ENCODE measurements at regions not wholly inside any gene's neighbourhood (a gene's known extent, or its start where the extent isn't known, plus 50 kb on each side); places are given as distances from the start of the nearest gene placed in this dataset.

DNA sequence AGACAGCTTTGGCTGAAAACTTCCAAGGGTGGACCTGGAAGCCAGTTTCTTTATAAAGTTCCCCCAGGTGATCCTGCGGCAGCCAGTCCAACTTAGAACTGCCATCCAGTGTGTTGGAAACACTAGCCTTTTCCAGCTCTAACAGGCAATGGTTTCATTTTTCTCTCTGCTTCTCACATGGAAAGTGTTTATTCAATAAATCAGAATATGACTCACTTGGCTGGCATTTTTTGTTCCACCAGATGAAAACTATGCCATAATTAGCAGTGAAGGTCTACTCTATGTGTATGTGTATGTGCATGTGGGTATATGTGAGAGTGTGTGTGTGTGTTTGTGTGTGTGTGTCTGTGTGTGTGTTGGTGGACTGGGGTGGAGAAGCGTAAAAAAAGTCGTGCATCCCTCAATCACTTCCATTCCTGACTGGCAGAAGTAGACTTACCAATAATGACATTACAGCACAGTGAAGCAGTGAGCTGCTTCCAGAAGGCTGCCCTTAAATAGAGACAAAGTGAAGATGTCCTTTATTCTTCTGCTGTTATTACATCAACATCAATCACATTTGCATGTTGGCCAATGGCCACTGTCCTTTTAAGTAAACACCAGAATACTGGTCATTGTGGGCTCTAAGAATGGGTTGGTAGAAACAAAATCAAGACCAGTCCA is 90.9 kb upstream of the SETBP1 start:
- Mint-ChIP-seq H3K4me3 (no peak overlapping the region), H3K9me3 (no peaks in the 10 kb centered on the region), H3K27ac (no peak overlapping the region), H3K27me3 (peaks cover 5 to 6% of the 10 kb centered on the region in 2 donors), H3K4me1 (ENCODE audit: low read depth in 2 of 2) (peaks cover 0 to 4% of the 10 kb centered on the region in 2 donors), H3K36me3 (no peaks in the 10 kb centered on the region)
- DNase-seq (ENCODE audit: low spot score) (no peak), ATAC-seq (no peak)

DNA sequence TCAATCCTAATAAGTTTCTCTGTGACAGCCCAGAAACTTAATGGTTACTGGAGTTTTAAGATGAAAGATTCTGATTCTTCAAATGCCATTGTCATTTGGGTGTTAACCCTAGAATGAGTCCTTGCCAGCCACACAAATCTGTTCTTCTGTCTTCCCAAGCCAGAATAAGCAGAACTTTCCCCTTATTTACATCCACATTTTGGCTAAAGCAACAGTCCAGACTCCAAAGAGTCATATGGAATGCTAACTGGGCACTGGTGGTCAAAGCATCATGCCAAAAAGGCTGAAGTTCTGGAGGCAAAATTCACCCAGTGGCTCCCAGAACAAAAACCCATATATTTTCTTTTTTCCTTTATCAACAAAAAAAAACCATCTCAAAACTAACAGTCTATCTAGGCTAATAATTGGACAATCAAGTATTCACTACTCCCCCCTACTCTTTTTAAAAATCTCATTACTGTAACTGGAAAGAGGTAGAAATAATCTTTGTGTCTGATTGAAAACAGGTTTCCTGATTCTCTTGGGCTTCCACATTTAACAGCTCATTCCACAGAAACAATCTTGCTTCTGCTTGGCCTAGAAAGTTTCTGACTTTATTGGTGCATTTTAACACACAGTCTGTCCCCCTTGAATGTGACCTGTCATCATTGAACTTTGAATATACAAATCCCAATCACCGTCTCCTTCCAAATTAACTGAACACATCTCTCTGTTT is 89.6 kb upstream of the SETBP1 start:
- no peak overlapping the region for H3K27ac Mint-ChIP-seq
- no peak overlapping the region for H3K4me3 Mint-ChIP-seq
- no peak for ATAC-seq

GRCh38 chr18:44592639-44593038 is 88.0 kb upstream of the SETBP1 start:
- no peaks in the 10 kb centered on the region for H3K36me3 Mint-ChIP-seq
- ATAC-seq (no peak), DNase-seq (ENCODE audit: low spot score) (no peak)
- H3K27me3 Mint-ChIP-seq, result peaks cover 5 to 6% of the 10 kb centered on the region in 2 donors
- H3K27ac Mint-ChIP-seq, result no peak overlapping the region
- no peak overlapping the region for H3K4me3 Mint-ChIP-seq
- peaks cover 10 to 13% of the 10 kb centered on the region in 2 donors for H3K4me1 Mint-ChIP-seq (ENCODE audit: low read depth in 2 of 2)
- H3K9me3 Mint-ChIP-seq, result no peaks in the 10 kb centered on the region

More for the DNA sequence above, 89.6 kb upstream of the SETBP1 start:
- peaks cover 5 to 6% of the 10 kb centered on the region in 2 donors for H3K27me3 Mint-ChIP-seq
- no peaks in the 10 kb centered on the region for H3K36me3 Mint-ChIP-seq
- H3K9me3 Mint-ChIP-seq, result no peaks in the 10 kb centered on the region
- H3K4me1 Mint-ChIP-seq (ENCODE audit: low read depth in 2 of 2), result peaks cover 0 to 4% of the 10 kb centered on the region in 2 donors
- no peak for DNase-seq (ENCODE audit: low spot score)

DNA sequence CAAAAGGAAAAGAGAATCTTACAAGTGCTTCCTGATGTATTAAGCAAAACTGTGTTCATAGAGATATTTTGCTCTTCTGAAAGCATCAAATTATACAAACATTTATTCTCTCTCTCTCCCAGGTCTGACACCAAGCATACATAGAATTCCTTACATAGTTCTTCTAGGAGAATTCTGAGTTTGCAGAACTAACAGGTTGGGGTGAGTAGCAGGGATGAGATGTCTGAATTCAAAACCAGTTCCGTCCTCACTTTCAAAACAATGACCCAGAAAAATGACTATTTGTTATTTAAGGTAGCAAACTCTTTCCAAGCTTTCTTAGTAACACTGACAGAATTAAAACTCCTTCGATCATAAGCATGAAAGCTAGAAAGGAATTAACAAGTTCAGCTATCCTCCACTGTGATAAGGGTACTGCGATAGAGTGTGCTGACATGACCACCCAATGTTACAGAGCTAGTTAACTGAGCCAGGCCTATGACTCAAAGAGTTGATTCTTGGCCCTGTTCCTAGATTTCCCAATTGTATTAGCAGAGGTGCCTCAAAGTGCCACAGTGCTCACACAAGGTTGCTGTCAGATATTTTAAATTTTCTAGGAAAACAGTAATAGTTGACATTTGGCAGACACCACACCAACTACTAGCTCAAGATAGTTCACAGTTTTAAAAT is 85.8 kb upstream of the SETBP1 start:
- no peak overlapping the region for H3K27ac Mint-ChIP-seq
- H3K9me3 Mint-ChIP-seq, result no peaks in the 10 kb centered on the region
- H3K4me3 Mint-ChIP-seq, result no peak overlapping the region
- no peak for DNase-seq (ENCODE audit: low spot score)
- H3K36me3 Mint-ChIP-seq, result no peaks in the 10 kb centered on the region
- H3K27me3 Mint-ChIP-seq, result peaks cover 3 to 5% of the 10 kb centered on the region in 2 donors
- peaks cover 9 to 10% of the 10 kb centered on the region in 2 donors for H3K4me1 Mint-ChIP-seq (ENCODE audit: low read depth in 2 of 2)
- ATAC-seq, result no peak

GRCh38 chr18:44597797-44598196 is 82.9 kb upstream of the SETBP1 start:
- DNase-seq (ENCODE audit: low spot score) (no peak), ATAC-seq (no peak)
- Mint-ChIP-seq H3K4me1 (ENCODE audit: low read depth in 2 of 2) (peaks cover 10 to 12% of the 10 kb centered on the region in 2 donors), H3K36me3 (no peaks in the 10 kb centered on the region), H3K4me3 (no peak overlapping the region), H3K27me3 (peaks cover 0 to 3% of the 10 kb centered on the region in 2 donors), H3K9me3 (no peaks in the 10 kb centered on the region), H3K27ac (no peak overlapping the region)

DNA sequence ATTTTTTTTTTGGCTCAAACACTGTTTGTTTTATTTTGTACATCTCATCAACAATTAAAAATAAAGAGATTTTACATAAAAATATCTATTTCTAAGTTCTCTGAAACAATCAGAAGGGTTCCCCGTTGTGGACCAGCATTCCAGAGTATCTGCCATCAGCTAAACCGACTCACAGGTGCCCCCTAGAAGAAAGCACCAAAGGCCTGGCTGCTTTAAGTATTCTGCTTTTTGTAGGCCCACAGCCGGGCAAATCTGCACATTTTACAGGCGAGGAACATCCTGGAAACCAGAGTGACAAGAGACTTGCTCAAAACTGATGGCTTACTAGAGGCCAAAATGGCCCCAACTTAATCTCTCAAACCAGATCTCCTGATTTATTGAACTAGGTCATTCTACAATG is 82.2 kb upstream of the SETBP1 start:
- no peak overlapping the region for H3K27ac Mint-ChIP-seq
- ATAC-seq (no peak), DNase-seq (ENCODE audit: low spot score) (no peak)
- no peaks in the 10 kb centered on the region for H3K36me3 Mint-ChIP-seq
- no peak overlapping the region for H3K4me3 Mint-ChIP-seq
- no peaks in the 10 kb centered on the region for H3K9me3 Mint-ChIP-seq
- H3K27me3 Mint-ChIP-seq, result peaks cover 0 to 3% of the 10 kb centered on the region in 2 donors
- peaks cover 10 to 12% of the 10 kb centered on the region in 2 donors for H3K4me1 Mint-ChIP-seq (ENCODE audit: low read depth in 2 of 2)

GRCh38 chr18:44599412-44599811 is 81.3 kb upstream of the SETBP1 start:
- H3K4me3 Mint-ChIP-seq, result no peak overlapping the region
- no peaks in the 10 kb centered on the region for H3K36me3 Mint-ChIP-seq
- ATAC-seq (no peak), DNase-seq (ENCODE audit: low spot score) (no peak)
- H3K4me1 Mint-ChIP-seq (ENCODE audit: low read depth in 2 of 2), result peaks cover 10 to 12% of the 10 kb centered on the region in 2 donors
- H3K27me3 Mint-ChIP-seq, result peaks cover 0 to 3% of the 10 kb centered on the region in 2 donors
- peak overlapping the region in 1 of 2 donors; percentile 42 for H3K27ac Mint-ChIP-seq
- H3K9me3 Mint-ChIP-seq, result peaks cover 3% of the 10 kb centered on the region

GRCh38 chr18:44601447-44601846 is 79.2 kb upstream of the SETBP1 start:
- H3K4me1 Mint-ChIP-seq (ENCODE audit: low read depth in 2 of 2), result peaks cover 10 to 12% of the 10 kb centered on the region in 2 donors
- no peaks in the 10 kb centered on the region for H3K27me3 Mint-ChIP-seq
- peak overlapping the region in 1 of 2 donors; percentile 24 for H3K27ac Mint-ChIP-seq
- DNase-seq (ENCODE audit: low spot score) (no peak), ATAC-seq (no peak)
- no peak overlapping the region for H3K4me3 Mint-ChIP-seq
- peaks cover 3% of the 10 kb centered on the region for H3K9me3 Mint-ChIP-seq
- no peaks in the 10 kb centered on the region for H3K36me3 Mint-ChIP-seq

DNA sequence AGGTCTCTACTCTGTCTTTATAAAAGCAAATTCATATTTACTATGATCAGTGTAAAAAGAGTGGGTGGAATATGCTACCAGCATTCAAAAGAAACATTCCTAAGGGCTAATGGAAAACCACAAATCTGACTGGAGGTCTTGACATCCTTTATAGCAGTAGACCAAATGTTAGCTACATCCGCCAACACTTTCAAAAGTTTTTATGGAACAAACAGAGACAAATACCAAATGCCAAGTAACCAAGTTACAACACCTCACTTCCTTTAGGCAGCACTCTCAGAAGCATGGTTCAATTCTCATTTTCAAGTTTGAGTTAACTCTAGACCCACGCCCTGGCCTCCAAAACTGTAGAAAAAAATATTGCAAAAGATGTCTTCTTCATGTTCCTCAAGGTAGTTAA is 78.3 kb upstream of the SETBP1 start:
- ATAC-seq (no peak), DNase-seq (ENCODE audit: low spot score) (no peak)
- H3K4me1 Mint-ChIP-seq (ENCODE audit: low read depth in 2 of 2), result peaks cover under 1 to 3% of the 10 kb centered on the region in 2 donors
- H3K9me3 Mint-ChIP-seq, result peaks cover 3% of the 10 kb centered on the region
- H3K27me3 Mint-ChIP-seq, result peaks cover 0 to 5% of the 10 kb centered on the region in 2 donors
- peaks cover 6% of the 10 kb centered on the region for H3K36me3 Mint-ChIP-seq
- H3K27ac Mint-ChIP-seq, result no peak overlapping the region
- H3K4me3 Mint-ChIP-seq, result no peak overlapping the region

- ATAC-seq (no peak), DNase-seq (ENCODE audit: low spot score) (no peak)
- peaks cover 3% of the 10 kb centered on the region for H3K9me3 Mint-ChIP-seq
- peaks cover 8% of the 10 kb centered on the region for H3K36me3 Mint-ChIP-seq
- H3K4me3 Mint-ChIP-seq, result no peak overlapping the region
- H3K27ac Mint-ChIP-seq, result no peak overlapping the region
- peaks cover 0 to 2% of the 10 kb centered on the region in 2 donors for H3K4me1 Mint-ChIP-seq (ENCODE audit: low read depth in 2 of 2)
- H3K27me3 Mint-ChIP-seq, result peaks cover 0 to 8% of the 10 kb centered on the region in 2 donors
Measured at GRCh38 chr18:44602845-44603244, 77.8 kb upstream of the SETBP1 start.

DNA sequence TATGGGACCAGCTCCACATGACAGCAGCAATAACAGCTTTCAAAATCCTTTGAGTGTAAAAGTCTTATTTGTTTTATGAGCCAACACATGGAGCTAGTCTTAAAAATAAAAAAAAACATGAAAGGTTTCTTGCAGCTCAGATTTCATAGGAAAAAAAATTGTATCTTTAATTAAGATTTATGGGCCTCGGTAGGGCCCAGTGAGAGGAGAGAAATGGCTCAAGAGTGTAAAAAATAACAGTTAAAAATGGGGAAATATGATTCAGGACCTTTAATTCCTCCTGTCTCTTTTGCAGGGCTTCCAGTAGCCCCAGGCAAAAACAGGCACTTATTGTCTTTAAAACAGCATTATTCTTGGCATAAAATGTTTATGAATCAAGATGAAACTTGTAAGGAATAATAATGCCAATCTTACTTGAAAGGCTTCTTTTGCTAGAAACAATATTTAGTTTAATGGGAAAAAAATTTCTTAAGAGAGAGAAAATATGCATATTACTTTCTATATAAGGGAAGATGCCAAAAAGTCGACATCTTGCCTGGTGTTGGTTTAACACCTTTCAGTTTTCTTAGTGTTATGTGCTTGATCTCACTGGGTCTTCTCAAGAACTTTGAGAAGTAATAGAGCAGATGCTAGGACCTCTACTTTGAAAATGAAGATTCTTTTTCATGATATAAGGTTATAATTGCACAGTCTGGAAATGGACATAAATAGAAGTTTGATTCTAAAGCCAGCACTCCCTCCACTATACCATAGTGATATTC is 71.3 kb upstream of the SETBP1 start:
- no peak for DNase-seq (ENCODE audit: low spot score)

DNA sequence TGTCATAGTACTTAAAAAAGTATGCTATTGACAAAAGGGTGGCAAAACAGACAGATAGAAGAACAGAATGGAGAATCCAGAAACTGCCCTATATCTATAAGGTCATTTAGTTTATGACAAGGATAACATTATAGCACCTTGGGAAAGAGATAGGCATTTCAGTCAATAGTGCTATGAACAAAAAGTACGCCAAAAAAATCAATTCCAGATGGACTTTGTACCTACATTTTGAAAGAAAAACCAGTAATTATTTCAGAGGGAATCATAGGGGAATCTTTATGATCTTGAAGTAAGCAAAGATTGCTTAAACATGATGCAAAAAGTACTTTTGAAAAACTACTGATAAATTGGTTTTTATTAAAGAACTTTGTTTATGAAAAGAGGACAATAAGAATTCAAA is 59.9 kb upstream of the SETBP1 start:
- H3K4me3 Mint-ChIP-seq, result no peak overlapping the region
- no peak for ATAC-seq
- H3K36me3 Mint-ChIP-seq, result peaks cover 26% of the 10 kb centered on the region
- H3K4me1 Mint-ChIP-seq (ENCODE audit: low read depth in 2 of 2), result peaks cover 0 to 12% of the 10 kb centered on the region in 2 donors
- H3K27me3 Mint-ChIP-seq, result peaks cover 0 to 5% of the 10 kb centered on the region in 2 donors
- DNase-seq (ENCODE audit: low spot score), result no peak
- H3K9me3 Mint-ChIP-seq, result peaks cover 4% of the 10 kb centered on the region
- peak overlapping the region in 1 of 2 donors; percentile 62 for H3K27ac Mint-ChIP-seq

More for the DNA sequence above, 71.3 kb upstream of the SETBP1 start:
- no peaks in the 10 kb centered on the region for H3K4me1 Mint-ChIP-seq (ENCODE audit: low read depth in 2 of 2)
- H3K4me3 Mint-ChIP-seq, result no peak overlapping the region
- no peak for ATAC-seq
- peaks cover 0 to 8% of the 10 kb centered on the region in 2 donors for H3K27me3 Mint-ChIP-seq
- H3K36me3 Mint-ChIP-seq, result peaks cover 14% of the 10 kb centered on the region
- no peaks in the 10 kb centered on the region for H3K9me3 Mint-ChIP-seq
- H3K27ac Mint-ChIP-seq, result no peak overlapping the region

DNA sequence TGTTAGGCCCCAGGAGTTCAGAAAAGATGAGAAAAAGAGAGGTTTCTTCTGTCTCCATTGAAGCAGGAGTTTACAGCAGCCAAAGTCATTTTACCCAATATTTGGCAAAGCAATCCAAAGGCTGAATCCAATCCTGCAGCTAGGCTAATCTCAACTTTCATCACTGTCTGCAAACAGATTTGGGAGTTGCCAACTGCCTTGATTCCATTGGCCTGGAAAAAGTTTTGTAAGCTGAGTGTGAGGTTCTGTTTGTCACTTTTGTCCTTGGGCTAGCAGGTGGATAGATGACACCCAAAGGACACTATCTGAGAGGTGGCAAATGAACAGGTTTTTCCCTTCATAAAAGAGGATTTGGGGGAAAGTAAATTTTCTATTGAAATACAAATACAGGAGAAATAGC is 56.6 kb upstream of the SETBP1 start:
- H3K36me3 Mint-ChIP-seq, result peaks cover 3% of the 10 kb centered on the region
- peaks cover 3% of the 10 kb centered on the region for H3K9me3 Mint-ChIP-seq
- H3K4me1 Mint-ChIP-seq (ENCODE audit: low read depth in 2 of 2), result peaks cover 0 to 25% of the 10 kb centered on the region in 2 donors
- H3K27me3 Mint-ChIP-seq, result peaks cover 0 to 5% of the 10 kb centered on the region in 2 donors
- H3K27ac Mint-ChIP-seq, result peak overlapping the region in 1 of 2 donors; percentile 54
- no peak overlapping the region for H3K4me3 Mint-ChIP-seq
- ATAC-seq, result no peak
- DNase-seq (ENCODE audit: low spot score), result no peak

All from natural killer cell treated with Interleukin-12 subunit alpha and Interleukin-12 subunit beta and Interleukin-15 and Interleukin-18, amount 100 ng/mL, for 72 hours (primary cell).